Peyer's patch (tissue), 4 donors: ENCODE measurements at regions not wholly inside any gene's neighbourhood (a gene's known extent, or its start where the extent isn't known, plus 50 kb on each side); places are given as distances from the start of the nearest gene placed in this dataset.
"Not testable (repeated sequence)": the region's sequence is repeated elsewhere in the genome, so short reads cannot be mapped to it uniquely, and the experiment has no call there.

Source experiments
- DNase-seq, 3 donors: peaks; one replicate each; pipeline ENCODE4 v3.0.0-alpha.2; 2017 to 2019
- H3K27ac ChIP-seq, 4 donors: fragments of 200-600 bp; sonication (generic); one replicate each; pipeline ENCODE4 v1.5.1; 2016 to 2019
- H3K27me3 ChIP-seq, 2 donors: fragments of 200-600 bp; sonication (generic); one replicate each; pipeline ENCODE4 v1.5.1; 2019
- H3K36me3 ChIP-seq, 3 donors: fragments of 200-600 bp; sonication (generic); one replicate each; pipeline ENCODE4 v1.5.1; 2016 to 2019
- H3K4me1 ChIP-seq, 4 donors: fragments of 200-600 bp; sonication (generic); one replicate each; pipeline ENCODE4 v1.5.1; 2016 to 2019
- H3K4me3 ChIP-seq, 4 donors: fragments of 200-600 bp; sonication (generic); 1 replicate in 3 of 4; 2 replicates in 1 of 4; pipeline ENCODE4 v1.5.1; 2016 to 2019; ENCODE audit warnings: mild to moderate bottlenecking in 1 of 4
- H3K9me3 ChIP-seq, 4 donors: fragments of 200-600 bp; sonication (generic); one replicate each; pipeline ENCODE4 v1.5.1; 2016 to 2019; ENCODE audit warnings: mild to moderate bottlenecking in 1 of 4
- CTCF ChIP-seq, 6 experiments: fragments of 450-650 bp in 4 of 6; fragments of 200-600 bp in 2 of 6; sonication (generic) in 1 of 6; IDR thresholded peaks; one replicate each; pipeline ENCODE4 v1.5.1; 2017 to 2019; ENCODE audit warnings: antibody characterized with exemption in 6 of 6, mild to moderate bottlenecking in 3 of 6, moderate library complexity in 1 of 6
- POLR2A ChIP-seq, 2 donors: fragments of 450-650 bp; IDR thresholded peaks; one replicate each; pipeline ENCODE4 v1.5.1; 2017; ENCODE audit warnings: antibody characterized with exemption in 2 of 2, mild to moderate bottlenecking in 2 of 2, moderate library complexity in 2 of 2

GRCh38 chr13:111665691-111666095 lies 345.3 kb downstream of the TEX29 start:
- Histone ChIP-seq H3K27ac (no peak overlapping the region), H3K36me3 (no peaks in the 10 kb centered on the region), H3K4me1 (no peaks in the 10 kb centered on the region), H3K27me3 (no peaks in the 10 kb centered on the region), H3K9me3 (no peaks in the 10 kb centered on the region), H3K4me3 (no peak overlapping the region)
- TF ChIP-seq CTCF (IDR thresholded peaks at IDR 0.05) (no peak), POLR2A (IDR thresholded peaks at IDR 0.05) (no peak)
- peak in 1 of 3 donors; percentile 19 for DNase-seq

GRCh38 chr13:111666164-111666776 lies 345.8 kb downstream of the TEX29 start:
- Histone ChIP-seq H3K27me3 (no peaks in the 10 kb centered on the region), H3K4me3 (no peak overlapping the region), H3K4me1 (no peaks in the 10 kb centered on the region), H3K36me3 (no peaks in the 10 kb centered on the region), H3K27ac (no peak overlapping the region), H3K9me3 (no peaks in the 10 kb centered on the region)
- TF ChIP-seq POLR2A (IDR thresholded peaks at IDR 0.05) (no peak), CTCF (IDR thresholded peaks at IDR 0.05) (no peak)
- DNase-seq, result peak in 1 of 3 donors; percentile 20

- H3K4me3 ChIP-seq, result no peak overlapping the region
- DNase-seq, result no peak
These were observed 347.3 kb downstream of the TEX29 start for GRCh38 chr13:111667757-111668156.

GRCh38 chr13:111668451-111668850 lies 348.0 kb downstream of the TEX29 start:
- H3K27me3 ChIP-seq, result no peaks in the 10 kb centered on the region
- DNase-seq, result peak in 1 of 3 donors; percentile 34
- H3K4me1 ChIP-seq, result no peaks in the 10 kb centered on the region
- no peaks in the 10 kb centered on the region for H3K9me3 ChIP-seq
- H3K4me3 ChIP-seq, result no peak overlapping the region
- H3K27ac ChIP-seq, result no peak overlapping the region
- no peaks in the 10 kb centered on the region for H3K36me3 ChIP-seq
- no peak for TF ChIP-seq POLR2A (IDR thresholded peaks at IDR 0.05)
- no peak for TF ChIP-seq CTCF (IDR thresholded peaks at IDR 0.05)

More at GRCh38 chr13:111667757-111668156, 347.3 kb downstream of the TEX29 start:
- Histone ChIP-seq H3K27ac (no peak overlapping the region), H3K9me3 (no peaks in the 10 kb centered on the region), H3K27me3 (no peaks in the 10 kb centered on the region), H3K4me1 (no peaks in the 10 kb centered on the region), H3K36me3 (no peaks in the 10 kb centered on the region)
- TF ChIP-seq CTCF (IDR thresholded peaks at IDR 0.05) (no peak), POLR2A (IDR thresholded peaks at IDR 0.05) (no peak)

DNA sequence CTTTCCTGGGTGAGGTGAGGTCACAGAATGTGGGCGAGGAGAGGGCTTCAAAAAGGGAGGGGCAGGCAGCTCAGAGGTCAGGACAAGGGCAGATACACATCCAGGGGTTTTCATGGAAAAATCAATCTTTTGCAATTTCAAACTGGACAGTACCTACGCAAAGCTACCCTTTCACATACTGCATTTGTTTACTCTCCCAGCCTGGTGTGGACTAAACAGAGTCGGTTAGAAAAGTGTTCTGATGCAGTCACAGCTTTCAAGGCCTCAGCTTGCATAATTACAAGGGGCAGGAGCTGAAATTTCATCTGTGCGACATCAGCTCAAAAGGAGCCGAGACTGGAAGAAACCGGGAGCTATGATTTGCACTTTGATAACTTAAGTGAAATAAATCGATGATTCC lies 351.8 kb downstream of the TEX29 start:
- H3K9me3 ChIP-seq, H3K36me3 ChIP-seq, H3K27ac ChIP-seq, H3K27me3 ChIP-seq, H3K4me3 ChIP-seq, H3K4me1 ChIP-seq, DNase-seq: not testable (repeated sequence)

DNA sequence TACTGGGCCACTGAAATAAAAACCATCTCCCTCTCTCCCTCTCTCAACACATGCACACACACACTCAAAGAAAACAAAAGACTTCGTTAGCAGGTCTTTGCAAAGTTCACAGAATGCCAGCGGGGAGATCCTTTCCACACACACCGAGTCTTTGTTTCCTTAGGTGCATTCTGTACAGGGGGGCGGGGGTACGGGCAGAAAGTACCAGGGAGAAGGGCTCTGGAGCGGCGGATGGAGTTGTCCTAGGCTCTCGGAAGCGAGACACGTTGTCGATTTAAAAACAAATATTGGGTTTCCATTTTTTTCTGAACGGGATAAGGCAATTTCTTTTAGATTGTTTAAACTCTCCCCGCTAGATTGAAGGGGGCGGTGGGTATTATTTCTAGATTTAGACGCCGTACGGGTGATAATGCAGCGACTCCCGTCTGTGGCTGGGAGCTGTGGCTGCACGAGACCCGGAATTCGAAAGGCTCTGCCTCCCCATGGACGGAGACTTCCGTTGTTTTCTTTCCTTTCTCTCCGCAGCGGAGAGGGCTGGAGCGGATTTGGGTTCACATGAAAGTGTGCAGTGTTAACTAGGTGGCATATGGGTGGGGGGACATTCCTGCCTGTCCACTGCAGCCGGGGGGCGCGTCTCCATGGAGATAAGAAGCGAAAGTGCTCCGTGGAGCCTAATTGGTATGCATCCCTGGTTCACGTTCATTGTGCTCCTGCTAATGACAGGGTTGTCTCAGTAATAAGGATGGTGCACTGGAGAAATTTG lies 357.9 kb downstream of the TEX29 start:
- H3K9me3 ChIP-seq, H3K36me3 ChIP-seq, H3K27me3 ChIP-seq, H3K4me1 ChIP-seq, H3K4me3 ChIP-seq, H3K27ac ChIP-seq, DNase-seq: not testable (repeated sequence)

GRCh38 chr13:111679645-111680044 lies 359.2 kb downstream of the TEX29 start:
- H3K36me3 ChIP-seq, H3K27me3 ChIP-seq, H3K4me3 ChIP-seq, H3K9me3 ChIP-seq, DNase-seq, H3K27ac ChIP-seq, H3K4me1 ChIP-seq: not testable (repeated sequence)

GRCh38 chr13:111680100-111680499 lies 359.7 kb downstream of the TEX29 start:
- H3K27me3 ChIP-seq, result not testable (repeated sequence)

GRCh38 chr13:111692028-111692427 lies 371.6 kb downstream of the TEX29 start:
- H3K4me1 ChIP-seq, H3K27ac ChIP-seq, H3K27me3 ChIP-seq, H3K9me3 ChIP-seq, H3K4me3 ChIP-seq, H3K36me3 ChIP-seq, DNase-seq: not testable (repeated sequence)

More at GRCh38 chr13:111680100-111680499, 359.7 kb downstream of the TEX29 start:
- H3K36me3 ChIP-seq, H3K4me3 ChIP-seq, H3K27ac ChIP-seq, H3K4me1 ChIP-seq, DNase-seq, H3K9me3 ChIP-seq: not testable (repeated sequence)

GRCh38 chr13:111696121-111696520 lies 370.8 kb upstream of the SOX1 start:
- not testable (repeated sequence) for H3K9me3 ChIP-seq, H3K4me3 ChIP-seq, DNase-seq, H3K27me3 ChIP-seq, H3K4me1 ChIP-seq, H3K27ac ChIP-seq, H3K36me3 ChIP-seq
